HUES6 (cell line): ENCODE measurements at regions not wholly inside any gene's neighbourhood (a gene's known extent, or its start where the extent isn't known, plus 50 kb on each side); places are given as distances from the start of the nearest gene placed in this dataset.

Source experiments
- H3K27ac ChIP-seq: 2 replicates; pipeline ENCODE4 v1.7.0; 2013; ENCODE audit warnings: low read depth, mild to moderate bottlenecking, low read length, inconsistent platforms
- H3K27me3 ChIP-seq: 2 replicates; pipeline ENCODE4 v1.6.1; 2013; ENCODE audit warnings: low read length; ENCODE audit not compliant: control insufficient read depth, insufficient read depth
- H3K36me3 ChIP-seq: 2 replicates; pipeline ENCODE4 v1.6.1; 2013; ENCODE audit warnings: low read length; ENCODE audit not compliant: control insufficient read depth, insufficient read depth
- H3K4me1 ChIP-seq: 2 replicates; pipeline ENCODE4 v1.6.1; 2013; ENCODE audit warnings: low read length; ENCODE audit not compliant: control insufficient read depth, insufficient read depth
- H3K4me3 ChIP-seq: 2 replicates; pipeline ENCODE4 v1.5.1; 2013; ENCODE audit warnings: low read depth, low read length
- H3K9ac ChIP-seq: one replicate; pipeline ENCODE4 v1.6.1; 2013; ENCODE audit warnings: mild to moderate bottlenecking, low read length
- H3K9me3 ChIP-seq: 2 replicates; pipeline ENCODE4 v1.6.1; 2013; ENCODE audit warnings: low read depth, low read length; ENCODE audit not compliant: control insufficient read depth, insufficient read depth

DNA sequence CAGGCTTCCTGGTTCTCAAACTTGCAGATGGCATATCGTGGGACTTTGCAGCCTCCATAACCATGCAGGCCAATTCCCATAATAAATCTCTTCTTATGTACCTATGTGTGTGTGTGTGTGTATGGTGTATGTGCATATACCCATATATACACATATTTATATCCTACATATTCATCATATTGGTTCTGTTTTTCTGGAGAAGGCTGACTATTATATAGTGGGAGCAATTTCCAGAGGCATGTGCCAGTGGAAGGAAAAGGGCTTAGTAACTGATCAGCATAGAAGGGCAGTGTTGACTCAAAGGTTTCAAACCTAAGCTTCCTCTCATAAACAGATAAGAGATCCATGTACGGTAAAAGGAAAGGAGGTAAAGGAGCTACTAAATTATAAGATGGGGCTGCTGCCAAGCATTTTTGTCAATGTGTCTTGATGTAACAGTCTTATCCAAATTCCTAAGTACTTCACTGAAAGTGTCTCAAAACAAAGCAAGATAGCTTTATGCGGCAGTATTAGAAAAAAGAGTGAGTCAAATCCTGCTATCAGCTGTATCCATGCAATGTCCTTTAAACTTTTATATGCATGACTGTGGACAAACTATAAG is 432.1 kb downstream of the TBC1D4 start:
- Histone ChIP-seq H3K4me1 (no peaks in the 10 kb centered on the region; the same call in 1 of the 2 replicates), H3K36me3 (no peaks in the 10 kb centered on the region), H3K4me3 (no peak overlapping the region), H3K27me3 (no peaks in the 10 kb centered on the region), H3K9me3 (no peaks in the 10 kb centered on the region), H3K9ac (no peak overlapping the region), H3K27ac (no peak overlapping the region)

DNA sequence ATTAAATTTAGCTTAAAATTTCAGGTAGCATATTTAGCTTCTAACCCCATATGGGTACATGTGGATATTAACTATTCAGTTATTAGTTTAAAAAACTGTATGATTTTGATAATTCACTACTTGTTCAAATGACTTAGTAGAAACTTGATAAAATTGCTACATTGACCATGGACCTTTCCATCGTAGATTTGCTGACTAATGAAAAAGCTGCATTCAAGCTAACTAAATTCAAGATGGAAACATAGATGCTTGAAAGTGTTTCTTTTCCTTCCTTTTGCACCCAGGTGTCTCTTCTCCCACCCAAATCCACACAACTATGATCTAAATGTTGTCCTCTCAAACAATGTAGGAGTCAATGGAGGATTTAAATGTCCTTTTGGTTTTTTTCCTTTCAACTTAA is 439.2 kb downstream of the TBC1D4 start:
- no peaks in the 10 kb centered on the region for H3K36me3 ChIP-seq
- H3K27ac ChIP-seq = no peak overlapping the region
- no peaks in the 10 kb centered on the region; the same call in 1 of the 2 replicates for H3K4me1 ChIP-seq

DNA sequence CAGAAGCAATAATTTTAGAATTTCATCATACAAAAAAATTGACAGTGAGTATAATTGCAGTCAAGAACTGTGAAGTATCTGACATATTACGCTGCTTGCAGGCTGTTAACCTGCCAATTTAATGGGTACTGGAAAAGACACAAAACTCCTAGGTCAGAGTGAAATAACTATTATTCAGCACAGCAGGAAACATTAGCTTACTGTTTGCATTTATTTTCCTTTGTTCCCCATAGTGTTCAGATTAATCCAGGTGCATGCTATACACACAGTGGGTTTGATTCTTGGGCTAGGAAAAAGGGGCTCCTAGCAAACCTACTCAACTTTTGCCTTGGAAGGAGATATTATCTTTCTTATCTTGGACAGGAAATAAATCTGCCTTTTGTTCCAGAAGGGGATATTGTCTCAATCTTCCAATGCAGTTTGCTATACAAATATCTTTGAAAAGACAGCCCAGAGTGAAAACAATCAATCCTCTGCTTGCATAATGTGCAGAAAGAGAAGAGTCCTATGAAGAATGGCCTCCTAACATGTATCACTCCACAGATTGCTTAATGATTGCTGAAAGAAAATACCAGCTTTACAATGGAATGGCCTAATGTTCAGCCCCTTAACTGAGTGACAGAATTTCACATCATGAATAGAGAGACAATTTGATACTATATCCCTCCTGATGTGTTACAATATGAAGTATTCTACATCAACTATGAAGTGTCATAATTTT is 443.4 kb downstream of the TBC1D4 start:
- H3K9me3 ChIP-seq = peaks cover 8% of the 10 kb centered on the region; the same call in 1 of the 2 replicates
- H3K9ac ChIP-seq = no peak overlapping the region
- no peak overlapping the region for H3K4me3 ChIP-seq
- H3K4me1 ChIP-seq = no peaks in the 10 kb centered on the region
- H3K36me3 ChIP-seq = no peaks in the 10 kb centered on the region
- H3K27me3 ChIP-seq = no peaks in the 10 kb centered on the region
- no peak overlapping the region for H3K27ac ChIP-seq

More for the DNA sequence above, 439.2 kb downstream of the TBC1D4 start:
- Histone ChIP-seq H3K9ac (no peak overlapping the region), H3K27me3 (no peaks in the 10 kb centered on the region), H3K4me3 (no peak overlapping the region), H3K9me3 (no peaks in the 10 kb centered on the region)

DNA sequence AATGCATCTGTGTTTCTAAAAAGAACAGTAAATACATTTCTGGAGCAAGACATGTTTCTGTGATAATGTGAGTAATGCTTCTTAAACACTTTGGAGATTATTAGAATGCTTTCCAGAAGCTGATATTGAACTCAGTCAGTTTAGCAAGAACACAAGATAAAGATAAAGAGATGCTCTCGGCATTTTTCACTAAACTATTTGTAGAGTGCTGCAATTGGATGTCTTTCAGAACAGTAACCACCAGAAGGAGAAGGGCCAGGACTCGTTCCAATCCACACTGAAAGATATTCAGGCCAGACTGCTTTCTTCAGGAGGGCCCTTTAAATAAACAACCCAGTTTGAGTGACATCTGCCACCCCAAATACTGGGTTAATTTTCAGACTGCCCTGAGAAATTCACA is 456.0 kb downstream of the TBC1D4 start:
- Histone ChIP-seq H3K4me3 (no peak overlapping the region), H3K27ac (no peak overlapping the region), H3K36me3 (no peaks in the 10 kb centered on the region), H3K4me1 (no peaks in the 10 kb centered on the region), H3K9ac (no peak overlapping the region), H3K9me3 (peaks cover 10% of the 10 kb centered on the region; the same call in 1 of the 2 replicates), H3K27me3 (no peaks in the 10 kb centered on the region)

DNA sequence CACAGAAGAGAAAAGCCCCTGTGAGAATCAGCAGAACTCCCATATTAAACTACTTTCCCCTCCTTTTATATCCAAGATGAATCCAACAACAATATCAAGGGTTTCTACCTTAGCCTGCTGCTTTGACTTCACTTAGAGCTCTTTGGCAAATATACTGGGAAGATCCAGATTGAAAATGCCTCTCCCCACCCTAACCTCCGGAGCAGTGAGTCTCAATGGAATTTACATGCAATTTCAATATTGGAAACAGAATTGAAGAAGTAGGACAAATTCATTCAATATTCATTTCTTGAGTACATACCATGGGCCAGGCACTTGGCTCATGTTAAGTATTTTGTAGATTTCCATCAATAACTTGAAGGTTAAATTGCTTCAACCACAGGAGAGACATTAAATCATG is 457.4 kb downstream of the TBC1D4 start:
- Histone ChIP-seq H3K4me1 (no peaks in the 10 kb centered on the region), H3K9ac (no peak overlapping the region), H3K4me3 (no peak overlapping the region), H3K27me3 (no peaks in the 10 kb centered on the region), H3K9me3 (peaks cover 6% of the 10 kb centered on the region; the same call in 1 of the 2 replicates), H3K27ac (no peak overlapping the region), H3K36me3 (no peaks in the 10 kb centered on the region)

DNA sequence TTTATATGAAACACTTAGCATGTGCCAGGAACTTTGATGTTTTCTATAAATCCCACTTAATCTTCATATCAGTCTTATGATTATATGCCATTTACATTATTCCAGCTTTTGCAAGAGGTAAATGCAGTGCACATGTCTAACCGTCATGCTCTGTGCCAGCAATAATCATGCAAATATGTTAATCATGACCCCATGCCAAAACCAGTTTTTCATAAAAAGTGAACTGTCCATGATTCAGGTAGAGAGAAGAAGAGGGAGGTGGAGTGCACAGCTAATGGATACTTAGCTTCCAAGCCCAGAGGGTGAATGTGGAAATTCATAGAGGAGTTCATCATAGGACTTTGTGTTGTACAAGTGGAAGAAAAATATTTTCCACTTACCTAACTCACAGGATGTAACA is 458.4 kb downstream of the TBC1D4 start:
- Histone ChIP-seq H3K4me1 (no peaks in the 10 kb centered on the region), H3K9me3 (no peaks in the 10 kb centered on the region), H3K9ac (no peak overlapping the region), H3K36me3 (no peaks in the 10 kb centered on the region), H3K4me3 (no peak overlapping the region), H3K27me3 (no peaks in the 10 kb centered on the region), H3K27ac (no peak overlapping the region)

DNA sequence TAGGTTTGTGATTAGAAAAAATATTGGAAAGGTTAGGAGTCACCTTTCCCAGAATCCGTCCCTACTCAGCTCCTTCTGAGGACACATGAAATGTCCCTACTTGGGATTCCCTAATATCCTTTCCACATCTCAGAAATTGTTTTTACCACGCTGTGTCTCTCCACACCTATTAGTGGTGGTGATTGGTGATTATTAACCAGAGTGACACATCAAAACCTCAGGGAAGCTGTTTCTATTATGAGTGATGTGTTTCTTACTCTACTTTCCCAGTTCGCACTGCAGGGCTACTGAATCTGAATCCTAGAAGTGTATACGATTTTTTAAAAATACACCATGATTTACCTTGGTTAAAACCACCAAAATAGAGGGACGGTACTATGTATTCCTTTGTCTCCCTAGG is 460.8 kb downstream of the TBC1D4 start:
- Histone ChIP-seq H3K4me1 (no peaks in the 10 kb centered on the region), H3K4me3 (no peak overlapping the region), H3K9ac (no peak overlapping the region)

DNA sequence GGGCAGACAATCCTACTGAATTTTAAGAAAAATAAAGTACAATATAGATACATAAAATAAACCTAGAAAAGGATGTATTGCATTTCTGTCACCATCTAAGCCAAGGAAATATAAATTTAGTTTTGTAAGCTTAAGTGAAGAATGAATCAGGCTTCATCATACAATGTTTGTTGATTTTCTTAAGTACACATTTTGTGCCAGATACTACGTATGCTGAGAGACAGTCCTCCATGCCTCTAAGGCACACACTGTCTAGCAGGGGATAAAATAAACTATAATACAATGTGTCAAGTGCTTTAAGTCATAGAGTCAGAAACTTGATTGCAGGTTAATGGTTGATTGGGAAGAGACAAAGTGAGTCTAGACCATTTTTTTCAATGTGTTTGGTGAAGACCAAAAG is 465.7 kb downstream of the TBC1D4 start:
- H3K4me3 ChIP-seq = no peak overlapping the region
- H3K27ac ChIP-seq = no peak overlapping the region
- H3K9me3 ChIP-seq = no peaks in the 10 kb centered on the region
- H3K27me3 ChIP-seq = no peaks in the 10 kb centered on the region
- no peak overlapping the region for H3K9ac ChIP-seq
- H3K36me3 ChIP-seq = no peaks in the 10 kb centered on the region
- H3K4me1 ChIP-seq = no peaks in the 10 kb centered on the region

More for the DNA sequence above, 460.8 kb downstream of the TBC1D4 start:
- Histone ChIP-seq H3K36me3 (no peaks in the 10 kb centered on the region), H3K27me3 (no peaks in the 10 kb centered on the region), H3K9me3 (no peaks in the 10 kb centered on the region), H3K27ac (no peak overlapping the region)

DNA sequence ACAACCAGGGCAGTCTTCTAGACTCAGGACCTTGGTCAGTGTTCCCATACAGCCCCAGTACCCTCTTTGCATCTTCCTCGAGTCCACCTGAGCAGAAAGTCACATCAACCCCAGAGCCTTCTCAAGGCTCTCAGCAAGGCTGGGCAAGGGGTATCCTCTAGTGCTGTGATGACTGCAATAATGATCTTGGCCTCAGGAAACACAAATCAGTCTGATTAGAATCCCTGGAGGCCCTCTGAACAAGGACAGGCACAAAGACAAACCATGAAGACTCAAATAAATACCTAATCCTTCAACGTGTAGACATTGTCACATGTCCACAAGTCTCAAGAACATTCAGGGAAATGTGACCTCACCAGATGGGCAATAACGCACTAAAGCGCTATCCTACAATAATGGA is 468.2 kb downstream of the TBC1D4 start:
- H3K4me1 ChIP-seq = no peaks in the 10 kb centered on the region
- no peaks in the 10 kb centered on the region for H3K36me3 ChIP-seq
- no peaks in the 10 kb centered on the region for H3K9me3 ChIP-seq
- no peak overlapping the region for H3K9ac ChIP-seq
- H3K27me3 ChIP-seq = no peaks in the 10 kb centered on the region
- no peak overlapping the region for H3K4me3 ChIP-seq
- no peak overlapping the region for H3K27ac ChIP-seq

DNA sequence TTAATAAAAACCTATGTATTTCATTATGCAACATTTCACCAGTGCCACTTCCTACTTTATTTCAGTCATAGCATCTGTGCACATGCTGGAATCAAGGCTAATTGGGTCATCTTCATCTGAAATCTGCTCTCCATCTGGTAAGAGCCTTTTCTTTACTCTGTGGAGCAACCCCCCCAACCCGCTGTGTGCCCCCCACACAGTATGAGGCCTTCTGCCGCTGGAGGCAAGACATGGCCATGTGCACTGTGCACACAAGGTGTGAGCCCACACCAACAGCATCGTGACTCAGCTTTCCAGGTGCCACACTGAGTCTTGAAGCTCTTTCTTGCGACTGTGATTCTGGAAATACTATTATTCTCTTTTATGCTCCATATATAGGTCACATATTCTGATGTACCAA is 471.0 kb downstream of the TBC1D4 start:
- H3K9me3 ChIP-seq = no peaks in the 10 kb centered on the region
- H3K4me3 ChIP-seq = no peak overlapping the region
- no peak overlapping the region for H3K9ac ChIP-seq
- H3K4me1 ChIP-seq = no peaks in the 10 kb centered on the region
- no peaks in the 10 kb centered on the region for H3K36me3 ChIP-seq
- H3K27ac ChIP-seq = no peak overlapping the region
- H3K27me3 ChIP-seq = no peaks in the 10 kb centered on the region

DNA sequence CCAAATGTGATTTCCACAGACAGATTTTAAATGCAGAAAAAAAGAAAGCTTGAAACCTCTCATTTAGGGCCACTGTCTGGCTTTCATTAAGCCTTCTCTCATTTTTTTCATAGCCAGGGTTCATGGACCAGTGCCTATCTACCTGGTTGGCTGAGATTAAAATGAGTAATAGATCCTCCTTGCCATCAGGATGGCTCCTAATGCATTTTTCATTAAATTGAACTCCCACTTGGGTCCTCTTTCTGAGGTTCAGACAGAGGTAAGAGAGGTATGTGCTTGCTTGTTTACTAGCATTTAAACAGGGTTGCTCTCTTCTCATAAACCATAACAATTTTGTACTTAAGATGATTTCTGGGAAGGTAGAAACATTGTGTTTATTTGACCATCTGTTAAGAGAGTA is 473.0 kb downstream of the TBC1D4 start:
- H3K27ac ChIP-seq = no peak overlapping the region
- no peak overlapping the region for H3K9ac ChIP-seq
- H3K27me3 ChIP-seq = no peaks in the 10 kb centered on the region
- no peaks in the 10 kb centered on the region for H3K9me3 ChIP-seq
- no peak overlapping the region for H3K4me3 ChIP-seq
- H3K36me3 ChIP-seq = no peaks in the 10 kb centered on the region
- H3K4me1 ChIP-seq = no peaks in the 10 kb centered on the region
